PC-3 (cell line): ENCODE measurements at regions not wholly inside any gene's neighbourhood (a gene's known extent, or its start where the extent isn't known, plus 50 kb on each side); places are given as distances from the start of the nearest gene placed in this dataset.

Experiments
- ATAC-seq: fragments of 200-7000 bp; cut with Tn5 transposase; 2 replicates; pipeline ENCODE4 v1.9.1; 2020; ENCODE audit warnings: mild to moderate bottlenecking, moderate library complexity
- BruUV-seq: library from RNA; stranded (reverse); fragments of 400-500 nt; replicated peaks from 2 replicates; lab custom pipeline; 2021; lab: Mats Ljungman, UMichigan
- CTCF ChIA-PET: fragments of 300-600 bp; sonication (Branson Sonifier 250); formaldehyde crosslinking; loops from one replicate; lab custom pipeline; 2022; ENCODE audit warnings: antibody characterized with exemption; lab: Charles Lee
- POLR2A ChIA-PET: fragments of 300-600 bp; sonication (Branson Sonifier 250); formaldehyde crosslinking; loops from one replicate; lab custom pipeline; 2022; ENCODE audit warnings: antibody characterized with exemption; ENCODE audit not compliant: unreplicated experiment; lab: Charles Lee
- DNase-seq: peaks from one replicate; pipeline ENCODE4 v3.0.0-alpha.2; 2015
- H2AFZ ChIP-seq: fragments of 300-600 bp; sonication (generic); 2 replicates; pipeline ENCODE4 v1.6.0; 2016; ENCODE audit warnings: antibody characterized with exemption, low read length
- H3F3A ChIP-seq: fragments of 300-600 bp; sonication (generic); one replicate; pipeline ENCODE4 v1.6.0; 2017; ENCODE audit warnings: antibody characterized with exemption, low read length, control low read depth, mild to moderate bottlenecking; ENCODE audit not compliant: unreplicated experiment
- H3K27ac ChIP-seq: fragments of 300-600 bp; sonication (generic); 2 replicates; pipeline ENCODE4 v1.5.1; 2016; ENCODE audit warnings: mild to moderate bottlenecking, low read length
- H3K27me3 ChIP-seq: fragments of 300-600 bp; sonication (generic); 2 replicates; pipeline ENCODE4 v1.6.1; 2016; ENCODE audit warnings: low read length, mixed read lengths
- H3K36me3 ChIP-seq: fragments of 300-600 bp; sonication (generic); 2 replicates; pipeline ENCODE4 v1.6.1; 2016; ENCODE audit warnings: low read depth, mixed run types, low read length, mixed read lengths
- H3K4me1 ChIP-seq: fragments of 300-600 bp; sonication (generic); 2 replicates; pipeline ENCODE4 v1.5.1; 2016; ENCODE audit warnings: low read length; ENCODE audit not compliant: insufficient read depth
- H3K4me2 ChIP-seq: fragments of 300-600 bp; sonication (generic); 2 replicates; pipeline ENCODE4 v1.6.0; 2016; ENCODE audit warnings: low read length
- H3K4me3 ChIP-seq: fragments of 300-600 bp; sonication (generic); 2 replicates; pipeline ENCODE4 v1.5.1; 2016; ENCODE audit warnings: mild to moderate bottlenecking, low read length, mixed read lengths
- H3K79me2 ChIP-seq: fragments of 300-600 bp; sonication (generic); 2 replicates; pipeline ENCODE4 v1.6.1; 2017; ENCODE audit warnings: low read length, mixed read lengths
- H3K9ac ChIP-seq: fragments of 300-600 bp; sonication (generic); 2 replicates; pipeline ENCODE4 v1.6.0; 2016; ENCODE audit warnings: mild to moderate bottlenecking, low read length
- H3K9me2 ChIP-seq: fragments of 300-600 bp; sonication (generic); replicated peaks from 2 replicates; pipeline ENCODE4 v1.6.1; 2016; ENCODE audit warnings: mixed run types, low read length, mixed read lengths
- H3K9me3 ChIP-seq: fragments of 300-600 bp; sonication (generic); 2 replicates; pipeline ENCODE4 v1.6.1; 2016; ENCODE audit warnings: low read length, mixed read lengths
- H4K20me1 ChIP-seq: fragments of 300-600 bp; sonication (generic); 2 replicates; pipeline ENCODE4 v1.6.1; 2016; ENCODE audit warnings: low read length, mixed read lengths
- EZH2 ChIP-seq: fragments of 300-600 bp; sonication (generic); IDR thresholded peaks from one replicate; pipeline ENCODE4 v1.6.1; 2017; ENCODE audit warnings: antibody characterized with exemption, mild to moderate bottlenecking, low read length; ENCODE audit not compliant: unreplicated experiment
- EZH2phosphoT487 ChIP-seq: fragments of 300-600 bp; sonication (generic); IDR thresholded peaks from 2 replicates; pipeline ENCODE4 v1.6.1; 2018; ENCODE audit warnings: mild to moderate bottlenecking, antibody characterized with exemption, low read length, borderline replicate concordance
- intact Hi-C: fragments of 100-400 bp; cut with micrococcal nuclease; formaldehyde crosslinking; loops from 2 replicates; pipeline ENCODE4 v1.9.0; 2023
- TF ChIP-seq, protein P1 (sequence below): fragments of 300-600 bp; sonication (generic); conservative IDR thresholded peaks from 2 replicates; pipeline ENCODE4 v1.5.1; 2017; ENCODE audit warnings: antibody characterized with exemption, low read depth, mild to moderate bottlenecking, low read length

DNA sequence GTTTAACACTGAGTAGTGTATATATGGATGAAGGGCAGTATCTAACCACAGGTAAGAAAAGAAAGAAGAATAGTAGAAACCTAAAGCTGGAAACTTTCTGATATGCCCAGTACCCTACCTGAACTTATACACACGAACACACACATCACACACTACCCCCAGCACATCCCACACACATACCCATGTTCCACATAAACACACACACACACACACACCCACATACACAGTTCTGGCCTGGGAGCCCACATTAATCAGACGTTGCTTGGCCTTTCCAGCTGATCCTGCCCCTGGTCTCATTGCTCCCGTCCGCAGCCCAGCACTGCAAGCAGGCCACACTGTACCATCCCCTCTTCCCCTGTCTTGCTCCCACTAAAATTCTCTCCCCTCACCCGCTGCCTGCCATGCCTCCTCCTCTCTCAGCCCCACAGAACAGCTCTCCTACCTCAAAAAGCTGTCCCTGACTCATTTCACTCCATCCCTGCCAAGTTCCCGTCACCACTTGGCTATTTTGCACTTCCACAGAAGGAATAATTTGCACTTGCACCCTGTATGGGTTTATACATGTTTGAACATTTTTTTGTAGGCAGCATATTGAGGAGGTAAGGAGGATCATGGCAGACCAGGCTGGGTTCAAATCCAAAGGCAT is 185.8 kb upstream of the PPP2R3A start:
- ChIA-PET POLR2A (no interaction called here), CTCF (no interaction called here)
- H3K4me2 ChIP-seq = no peak overlapping the region
- no peak overlapping the region for H3K4me3 ChIP-seq
- H4K20me1 ChIP-seq = no peaks in the 10 kb centered on the region
- H3F3A ChIP-seq = no peaks in the 10 kb centered on the region
- H3K9me3 ChIP-seq = no peaks in the 10 kb centered on the region
- H3K79me2 ChIP-seq = no peaks in the 10 kb centered on the region
- no peak overlapping the region for H3K9ac ChIP-seq
- ATAC-seq (no peak), DNase-seq (no peak)
- no peak overlapping the region for H2AFZ ChIP-seq
- H3K36me3 ChIP-seq = no peaks in the 10 kb centered on the region
- no peak overlapping the region for H3K27ac ChIP-seq
- no TSS peak for BruUV-seq
- H3K4me1 ChIP-seq = no peaks in the 10 kb centered on the region
- TF ChIP-seq EZH2phosphoT487 = no peak
- no peaks in the 10 kb centered on the region for H3K9me2 ChIP-seq
- intact Hi-C loops = no loop called here
- H3K27me3 ChIP-seq = no peaks in the 10 kb centered on the region

DNA sequence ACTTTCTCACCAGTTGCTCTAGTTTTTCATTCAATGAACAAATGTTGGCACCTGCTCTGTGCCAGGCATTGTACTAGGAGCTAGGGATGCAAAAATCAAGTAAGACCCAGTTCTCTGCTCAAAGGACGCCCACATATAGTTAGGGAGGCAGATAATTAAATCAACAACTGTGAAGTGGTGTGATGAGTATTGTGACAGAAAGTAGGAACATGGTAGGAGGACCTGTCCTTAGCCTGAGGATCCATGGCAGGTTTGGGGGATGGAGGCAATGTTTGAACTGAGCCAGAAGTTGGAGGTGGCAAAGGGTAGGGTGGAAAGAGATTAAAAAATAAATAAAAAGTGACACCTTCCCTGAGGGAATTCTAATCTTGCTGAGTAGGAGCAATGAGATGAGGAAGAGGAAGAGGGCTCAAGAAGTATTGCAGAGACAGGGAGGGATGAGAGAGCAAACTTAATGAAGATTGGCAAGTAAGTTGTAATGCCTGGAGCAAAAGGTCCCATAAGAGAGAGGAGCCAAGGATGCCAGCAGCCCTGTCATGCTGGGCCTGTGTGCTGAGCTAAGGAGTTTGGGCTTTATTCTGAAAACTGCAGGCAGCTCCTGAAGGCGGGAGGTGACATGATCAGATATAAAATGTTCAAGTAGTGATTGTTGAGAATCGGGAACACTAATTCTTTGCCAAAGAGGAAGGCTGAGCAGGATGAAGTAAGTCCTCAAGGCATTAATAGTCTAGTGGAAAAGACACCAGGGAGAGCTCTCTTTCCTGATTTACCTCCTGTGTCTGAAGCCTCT is 184.3 kb upstream of the PPP2R3A start:
- POLR2A ChIA-PET = no interaction called here

DNA sequence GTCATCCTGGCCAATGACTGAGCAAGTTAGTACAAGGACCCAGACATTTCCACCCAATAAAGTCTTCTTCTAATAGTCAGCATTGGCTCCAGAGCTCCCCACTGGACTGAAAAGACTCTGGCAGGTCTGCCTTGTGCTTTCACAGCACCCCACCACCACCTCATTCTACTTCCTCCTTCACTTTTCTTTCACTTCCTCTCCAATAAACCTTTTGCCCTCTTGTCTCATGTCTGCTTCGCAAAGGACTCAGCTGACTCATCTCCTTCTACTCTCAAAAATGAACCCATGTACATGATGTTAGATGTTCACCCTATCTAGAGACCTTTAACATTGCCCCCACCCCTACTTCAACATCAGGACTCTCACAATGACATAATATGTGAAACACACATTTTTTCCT is 181.0 kb upstream of the PPP2R3A start:
- no peaks in the 10 kb centered on the region for H3K79me2 ChIP-seq
- CTCF ChIA-PET = no interaction called here
- H4K20me1 ChIP-seq = no peaks in the 10 kb centered on the region
- H3K27ac ChIP-seq = no peak overlapping the region
- POLR2A ChIA-PET = no interaction called here
- H3K36me3 ChIP-seq = no peaks in the 10 kb centered on the region
- H3K9me2 ChIP-seq = no peaks in the 10 kb centered on the region
- intact Hi-C loops = no loop called here
- no peaks in the 10 kb centered on the region for H3K9me3 ChIP-seq
- no peak overlapping the region for H3K9ac ChIP-seq
- H3F3A ChIP-seq = no peaks in the 10 kb centered on the region
- no peak overlapping the region for H3K4me3 ChIP-seq
- no peak overlapping the region for H3K4me2 ChIP-seq
- H3K4me1 ChIP-seq = no peaks in the 10 kb centered on the region
- TF ChIP-seq EZH2phosphoT487 = no peak
- no peak for TF ChIP-seq EZH2
- TF ChIP-seq, protein P1, sequence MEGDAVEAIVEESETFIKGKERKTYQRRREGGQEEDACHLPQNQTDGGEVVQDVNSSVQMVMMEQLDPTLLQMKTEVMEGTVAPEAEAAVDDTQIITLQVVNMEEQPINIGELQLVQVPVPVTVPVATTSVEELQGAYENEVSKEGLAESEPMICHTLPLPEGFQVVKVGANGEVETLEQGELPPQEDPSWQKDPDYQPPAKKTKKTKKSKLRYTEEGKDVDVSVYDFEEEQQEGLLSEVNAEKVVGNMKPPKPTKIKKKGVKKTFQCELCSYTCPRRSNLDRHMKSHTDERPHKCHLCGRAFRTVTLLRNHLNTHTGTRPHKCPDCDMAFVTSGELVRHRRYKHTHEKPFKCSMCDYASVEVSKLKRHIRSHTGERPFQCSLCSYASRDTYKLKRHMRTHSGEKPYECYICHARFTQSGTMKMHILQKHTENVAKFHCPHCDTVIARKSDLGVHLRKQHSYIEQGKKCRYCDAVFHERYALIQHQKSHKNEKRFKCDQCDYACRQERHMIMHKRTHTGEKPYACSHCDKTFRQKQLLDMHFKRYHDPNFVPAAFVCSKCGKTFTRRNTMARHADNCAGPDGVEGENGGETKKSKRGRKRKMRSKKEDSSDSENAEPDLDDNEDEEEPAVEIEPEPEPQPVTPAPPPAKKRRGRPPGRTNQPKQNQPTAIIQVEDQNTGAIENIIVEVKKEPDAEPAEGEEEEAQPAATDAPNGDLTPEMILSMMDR = no peak
- H2AFZ ChIP-seq = no peak overlapping the region
- H3K27me3 ChIP-seq = 0 out of 2 replicates have a peak, but pooled peaks cover 6% of the 10 kb centered on the region
- no peak for DNase-seq
- no peak for ATAC-seq
- BruUV-seq = no TSS peak

More for the DNA sequence above, 184.3 kb upstream of the PPP2R3A start:
- no peak overlapping the region for H2AFZ ChIP-seq
- H3K27me3 ChIP-seq = no peaks in the 10 kb centered on the region
- BruUV-seq = no TSS peak
- CTCF ChIA-PET = no interaction called here
- DNase-seq (no peak), ATAC-seq (no peak)
- no peak overlapping the region for H3K4me2 ChIP-seq
- H3K9ac ChIP-seq = no peak overlapping the region
- H3K9me2 ChIP-seq = no peaks in the 10 kb centered on the region
- no peaks in the 10 kb centered on the region for H3K4me1 ChIP-seq
- H3K27ac ChIP-seq = no peak overlapping the region
- no peak for TF ChIP-seq EZH2phosphoT487
- TF ChIP-seq, protein P1 = no peak
- TF ChIP-seq EZH2 = no peak
- H3F3A ChIP-seq = no peaks in the 10 kb centered on the region
- intact Hi-C loops = no loop called here
- no peaks in the 10 kb centered on the region for H3K79me2 ChIP-seq
- H3K4me3 ChIP-seq = no peak overlapping the region
- H3K36me3 ChIP-seq = no peaks in the 10 kb centered on the region
- no peaks in the 10 kb centered on the region for H3K9me3 ChIP-seq
- no peaks in the 10 kb centered on the region for H4K20me1 ChIP-seq
